Loucy (cell line): ENCODE measurements at regions not wholly inside any gene's neighbourhood (a gene's known extent, or its start where the extent isn't known, plus 50 kb on each side); places are given as distances from the start of the nearest gene placed in this dataset.

Source experiments
- H2AFZ ChIP-seq: fragments of 200-600 bp; sonication (generic); 2 replicates; pipeline ENCODE4 v1.6.0; 2016; ENCODE audit warnings: antibody characterized with exemption, mild to moderate bottlenecking, low read length, moderate library complexity
- H3F3A ChIP-seq: fragments of 200-600 bp; 2 replicates; pipeline ENCODE4 v1.6.0; 2016; ENCODE audit warnings: antibody characterized with exemption, low read depth, mild to moderate bottlenecking
- H3K27me3 ChIP-seq: fragments of 200-600 bp; sonication (generic); 2 replicates; pipeline ENCODE4 v1.6.1; 2014; ENCODE audit warnings: low read length, mild to moderate bottlenecking; ENCODE audit not compliant: insufficient read depth, poor library complexity, severe bottlenecking
- H3K36me3 ChIP-seq: fragments of 200-600 bp; sonication (generic); 2 replicates; pipeline ENCODE4 v1.6.1; 2016; ENCODE audit warnings: low read length; ENCODE audit not compliant: insufficient read depth
- H3K4me1 ChIP-seq: fragments of 200-600 bp; sonication (generic); 2 replicates; pipeline ENCODE4 v1.5.1; 2014; ENCODE audit warnings: low read length, mild to moderate bottlenecking; ENCODE audit not compliant: insufficient read depth, poor library complexity, severe bottlenecking
- H3K4me2 ChIP-seq: fragments of 200-600 bp; sonication (generic); 2 replicates; pipeline ENCODE4 v1.6.0; 2014; ENCODE audit warnings: antibody characterized with exemption, low read length, low read depth, mild to moderate bottlenecking; ENCODE audit not compliant: poor library complexity, severe bottlenecking
- H3K4me3 ChIP-seq: fragments of 200-600 bp; sonication (generic); 2 replicates; pipeline ENCODE4 v1.5.1; 2014; ENCODE audit warnings: low read length, mild to moderate bottlenecking, mixed read lengths; ENCODE audit not compliant: poor library complexity, severe bottlenecking
- H3K79me2 ChIP-seq: fragments of 200-600 bp; sonication (generic); 2 replicates; pipeline ENCODE4 v1.6.1; 2014; ENCODE audit warnings: low read length; ENCODE audit not compliant: insufficient read depth
- H3K9ac ChIP-seq: fragments of 200-600 bp; sonication (generic); 2 replicates; pipeline ENCODE4 v1.6.0; 2014; ENCODE audit warnings: mild to moderate bottlenecking, low read depth, low read length, moderate library complexity; ENCODE audit not compliant: poor library complexity, severe bottlenecking
- H3K9me2 ChIP-seq: fragments of 200-600 bp; sonication (generic); replicated peaks from 2 replicates; pipeline ENCODE4 v1.6.1; 2016; ENCODE audit warnings: low read depth, low read length, mixed read lengths
- H3K9me3 ChIP-seq: fragments of 200-600 bp; sonication (generic); 2 replicates; pipeline ENCODE4 v1.6.1; 2014; ENCODE audit warnings: mild to moderate bottlenecking, antibody characterized with exemption, low read length, low read depth; ENCODE audit not compliant: insufficient read depth
- H4K20me1 ChIP-seq: fragments of 200-600 bp; sonication (generic); 2 replicates; pipeline ENCODE4 v1.6.0; 2014; ENCODE audit warnings: antibody characterized with exemption, low read length, mild to moderate bottlenecking; ENCODE audit not compliant: insufficient read depth, poor library complexity, severe bottlenecking
- CTCF ChIP-seq: fragments of 200-600 bp; sonication (generic); conservative IDR thresholded peaks from 2 replicates; pipeline ENCODE4 v1.5.1; 2014; ENCODE audit warnings: mild to moderate bottlenecking, antibody characterized with exemption, low read length
- EZH2phosphoT487 ChIP-seq: fragments of 200-600 bp; IDR thresholded peaks from 2 replicates; pipeline ENCODE4 v1.6.1; 2018; ENCODE audit warnings: antibody characterized with exemption, mild to moderate bottlenecking, moderate library complexity, borderline replicate concordance

DNA sequence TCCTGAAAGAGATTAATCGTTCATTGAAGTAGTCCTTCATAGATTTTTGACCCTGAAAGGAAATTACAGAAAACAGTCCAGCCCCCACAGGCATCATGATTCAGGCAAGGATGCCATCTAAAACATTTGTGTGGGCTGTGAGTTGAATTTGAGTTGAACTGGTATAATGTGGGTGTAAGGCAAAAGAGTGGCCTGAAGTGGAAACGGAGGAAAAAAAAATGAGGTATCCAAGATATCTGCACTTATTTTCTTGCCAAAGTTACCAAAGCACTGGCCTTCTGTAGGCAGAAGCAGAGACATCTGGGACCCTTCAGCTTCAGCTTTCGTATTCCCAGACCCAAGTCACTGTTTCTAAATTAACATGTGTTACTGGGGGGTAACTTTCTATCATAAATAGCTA, 105.1 kb upstream of the DIO2 start:
- no peak overlapping the region for H2AFZ ChIP-seq
- H3K79me2 ChIP-seq: no peaks in the 10 kb centered on the region
- H3K9me3 ChIP-seq: no peaks in the 10 kb centered on the region
- H3K4me3 ChIP-seq: no peak overlapping the region
- no peaks in the 10 kb centered on the region for H3F3A ChIP-seq
- H3K9me2 ChIP-seq: no peaks in the 10 kb centered on the region
- H3K4me2 ChIP-seq: no peak overlapping the region
- no peaks in the 10 kb centered on the region for H4K20me1 ChIP-seq
- H3K36me3 ChIP-seq: no peaks in the 10 kb centered on the region
- H3K4me1 ChIP-seq: no peaks in the 10 kb centered on the region
- no peak overlapping the region for H3K9ac ChIP-seq
- no peaks in the 10 kb centered on the region for H3K27me3 ChIP-seq
- TF ChIP-seq EZH2phosphoT487: no peak
- no peak for TF ChIP-seq CTCF

DNA sequence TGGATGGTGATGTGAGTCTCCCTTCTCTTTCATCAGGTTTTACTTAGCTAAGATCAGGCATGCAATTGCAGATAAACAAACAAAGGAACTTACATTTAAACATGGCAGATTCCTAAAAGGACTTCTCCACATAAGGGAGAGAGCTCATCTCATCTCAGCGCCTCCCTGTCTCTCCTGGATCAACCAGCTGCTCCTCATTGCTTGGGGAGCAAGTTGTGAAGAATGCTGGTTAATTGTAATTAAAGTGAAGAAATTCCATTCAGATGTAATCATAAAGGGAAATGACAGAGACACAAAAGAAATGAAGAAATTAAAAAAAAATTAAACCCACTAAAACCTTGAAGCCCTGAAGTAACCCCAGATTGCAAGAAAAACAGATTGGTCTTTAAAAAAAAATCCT, 104.4 kb upstream of the DIO2 start:
- Histone ChIP-seq H3K9me2 (no peaks in the 10 kb centered on the region), H3F3A (no peaks in the 10 kb centered on the region), H3K27me3 (no peaks in the 10 kb centered on the region), H3K4me2 (no peak overlapping the region), H3K36me3 (no peaks in the 10 kb centered on the region), H3K9me3 (no peaks in the 10 kb centered on the region), H3K79me2 (no peaks in the 10 kb centered on the region), H2AFZ (no peak overlapping the region), H3K9ac (no peak overlapping the region), H3K4me1 (no peaks in the 10 kb centered on the region), H4K20me1 (no peaks in the 10 kb centered on the region), H3K4me3 (no peak overlapping the region)
- TF ChIP-seq EZH2phosphoT487 (no peak), CTCF (no peak)

DNA sequence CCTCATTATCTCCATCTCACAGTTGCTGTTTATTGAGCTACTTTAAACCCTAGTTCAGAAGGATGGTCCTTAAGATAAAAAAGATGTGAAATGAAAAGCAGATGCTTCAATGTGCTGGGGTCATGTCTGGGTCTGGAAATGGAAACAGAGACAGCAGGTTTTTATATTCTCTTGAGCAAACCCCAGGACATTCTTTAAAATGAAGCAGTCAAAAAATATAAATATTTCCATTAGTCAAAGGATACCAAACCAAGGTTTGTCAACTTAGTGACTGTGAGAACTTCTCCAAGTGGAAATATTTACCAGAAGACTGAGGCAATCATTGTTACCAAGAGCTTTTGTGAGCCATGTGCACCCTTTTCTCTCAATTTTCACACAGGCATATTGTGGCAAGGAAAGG, 102.5 kb upstream of the DIO2 start:
- Histone ChIP-seq H3F3A (no peaks in the 10 kb centered on the region), H3K9ac (no peak overlapping the region), H3K9me3 (no peaks in the 10 kb centered on the region), H3K79me2 (no peaks in the 10 kb centered on the region), H4K20me1 (no peaks in the 10 kb centered on the region), H3K4me3 (no peak overlapping the region), H3K27me3 (no peaks in the 10 kb centered on the region), H3K36me3 (no peaks in the 10 kb centered on the region), H2AFZ (no peak overlapping the region), H3K9me2 (no peaks in the 10 kb centered on the region), H3K4me2 (no peak overlapping the region), H3K4me1 (no peaks in the 10 kb centered on the region)
- TF ChIP-seq EZH2phosphoT487: no peak

GRCh38 chr14:80310938-80311750, 99.8 kb upstream of the DIO2 start:
- no peaks in the 10 kb centered on the region for H3K79me2 ChIP-seq
- H3K36me3 ChIP-seq: no peaks in the 10 kb centered on the region
- H3K4me1 ChIP-seq: no peaks in the 10 kb centered on the region
- TF ChIP-seq EZH2phosphoT487 (no peak), CTCF (no peak)
- H3K9me2 ChIP-seq: no peaks in the 10 kb centered on the region
- no peaks in the 10 kb centered on the region for H3K27me3 ChIP-seq
- H4K20me1 ChIP-seq: no peaks in the 10 kb centered on the region
- no peaks in the 10 kb centered on the region for H3F3A ChIP-seq
- H3K9me3 ChIP-seq: no peaks in the 10 kb centered on the region
- H3K4me2 ChIP-seq: no peak overlapping the region
- no peak overlapping the region for H3K9ac ChIP-seq
- no peak overlapping the region for H3K4me3 ChIP-seq
- H2AFZ ChIP-seq: no peak overlapping the region
